Gastroesophageal sphincter (tissue), 3 donors: ENCODE measurements at regions not wholly inside any gene's neighbourhood (a gene's known extent, or its start where the extent isn't known, plus 50 kb on each side); places are given as distances from the start of the nearest gene placed in this dataset.
"Not testable (repeated sequence)": the region's sequence is repeated elsewhere in the genome, so short reads cannot be mapped to it uniquely, and the experiment has no call there.

Experiments
- POLR2A ChIP-seq, 2 donors: fragments of 450-650 bp; IDR thresholded peaks; one replicate each; pipeline ENCODE4 v1.6.1; 2017; ENCODE audit warnings: antibody characterized with exemption in 2 of 2, mild to moderate bottlenecking in 2 of 2, moderate library complexity in 1 of 2
- TF ChIP-seq, protein P1 (sequence below), 4 experiments: fragments of 200-600 bp in 2 of 4; fragments of 450-650 bp in 2 of 4; sonication (generic) in 1 of 4; IDR thresholded peaks; one replicate each; pipeline ENCODE4 v1.5.1; 2017 to 2019; ENCODE audit warnings: antibody characterized with exemption in 4 of 4, mild to moderate bottlenecking in 2 of 4, moderate library complexity in 2 of 4

DNA sequence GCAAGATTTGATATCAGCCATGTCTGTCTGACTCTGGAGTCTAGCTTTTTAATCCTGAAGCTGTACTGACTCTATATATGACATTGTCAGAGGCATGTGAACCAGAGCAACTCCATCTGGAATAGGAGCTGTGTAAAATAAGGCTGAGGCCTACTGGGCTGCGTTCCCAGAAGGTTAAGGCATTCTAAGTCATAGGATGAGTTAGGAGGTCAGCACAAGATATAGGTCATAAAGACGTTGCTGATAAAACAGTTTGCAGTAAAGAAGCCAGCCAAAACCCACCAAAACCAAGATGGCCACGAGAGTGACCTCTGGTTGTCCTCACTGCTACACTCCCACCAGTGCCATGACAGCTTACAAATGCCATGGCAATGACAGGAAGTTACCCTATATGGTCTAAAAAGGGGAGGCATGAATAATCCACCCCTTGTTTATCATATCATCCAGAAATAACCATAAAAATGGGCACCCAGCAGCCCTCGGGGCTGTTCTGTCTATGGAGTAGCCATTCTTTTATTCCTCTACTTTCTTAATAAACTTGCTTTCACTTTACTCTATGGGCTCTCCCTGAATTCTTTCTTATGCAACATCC, 172.7 kb upstream of the KRR1 start:
- TF ChIP-seq, protein P1, sequence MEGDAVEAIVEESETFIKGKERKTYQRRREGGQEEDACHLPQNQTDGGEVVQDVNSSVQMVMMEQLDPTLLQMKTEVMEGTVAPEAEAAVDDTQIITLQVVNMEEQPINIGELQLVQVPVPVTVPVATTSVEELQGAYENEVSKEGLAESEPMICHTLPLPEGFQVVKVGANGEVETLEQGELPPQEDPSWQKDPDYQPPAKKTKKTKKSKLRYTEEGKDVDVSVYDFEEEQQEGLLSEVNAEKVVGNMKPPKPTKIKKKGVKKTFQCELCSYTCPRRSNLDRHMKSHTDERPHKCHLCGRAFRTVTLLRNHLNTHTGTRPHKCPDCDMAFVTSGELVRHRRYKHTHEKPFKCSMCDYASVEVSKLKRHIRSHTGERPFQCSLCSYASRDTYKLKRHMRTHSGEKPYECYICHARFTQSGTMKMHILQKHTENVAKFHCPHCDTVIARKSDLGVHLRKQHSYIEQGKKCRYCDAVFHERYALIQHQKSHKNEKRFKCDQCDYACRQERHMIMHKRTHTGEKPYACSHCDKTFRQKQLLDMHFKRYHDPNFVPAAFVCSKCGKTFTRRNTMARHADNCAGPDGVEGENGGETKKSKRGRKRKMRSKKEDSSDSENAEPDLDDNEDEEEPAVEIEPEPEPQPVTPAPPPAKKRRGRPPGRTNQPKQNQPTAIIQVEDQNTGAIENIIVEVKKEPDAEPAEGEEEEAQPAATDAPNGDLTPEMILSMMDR (IDR thresholded peaks at IDR 0.05) = not testable (repeated sequence)
- not testable (repeated sequence) for TF ChIP-seq POLR2A (IDR thresholded peaks at IDR 0.05)
